Esophagus squamous epithelium (tissue), 4 donors: ENCODE measurements at regions not wholly inside any gene's neighbourhood (a gene's known extent, or its start where the extent isn't known, plus 50 kb on each side); places are given as distances from the start of the nearest gene placed in this dataset.

ENCODE experiments used
- POLR2A ChIP-seq, 4 donors: fragments of 450-650 bp; IDR thresholded peaks; one replicate each; pipeline ENCODE4 v1.6.1; 2017; ENCODE audit warnings: antibody characterized with exemption in 4 of 4, mild to moderate bottlenecking in 4 of 4, moderate library complexity in 3 of 4
- TF ChIP-seq, protein P1 (sequence below), 6 experiments: fragments of 450-650 bp in 4 of 6; fragments of 200-600 bp in 2 of 6; sonication (generic) in 2 of 6; IDR thresholded peaks; one replicate each; pipeline ENCODE4 v1.5.1; 2016 to 2019; ENCODE audit warnings: antibody characterized with exemption in 6 of 6, mild to moderate bottlenecking in 4 of 6, moderate library complexity in 4 of 6

DNA sequence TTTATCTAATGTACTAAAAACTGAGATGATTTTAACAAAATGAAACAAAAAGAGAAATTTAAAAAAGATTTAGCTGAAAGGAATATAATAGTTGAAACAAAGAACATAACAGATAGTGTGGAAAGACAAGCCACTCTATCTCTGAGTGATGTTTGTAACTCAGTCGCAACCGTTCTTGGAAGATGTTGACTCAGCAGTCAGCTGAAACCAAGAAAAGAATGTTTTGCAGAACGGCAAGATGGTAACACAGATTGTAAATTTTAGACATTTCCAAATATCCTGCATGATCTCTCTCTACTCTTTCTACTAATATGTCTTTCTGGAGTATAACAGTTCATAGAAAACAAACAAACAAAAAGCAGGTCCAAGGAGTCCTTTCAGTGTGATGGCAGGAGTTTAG lies 746.1 kb upstream of the CDH6 start:
- TF ChIP-seq, protein P1, sequence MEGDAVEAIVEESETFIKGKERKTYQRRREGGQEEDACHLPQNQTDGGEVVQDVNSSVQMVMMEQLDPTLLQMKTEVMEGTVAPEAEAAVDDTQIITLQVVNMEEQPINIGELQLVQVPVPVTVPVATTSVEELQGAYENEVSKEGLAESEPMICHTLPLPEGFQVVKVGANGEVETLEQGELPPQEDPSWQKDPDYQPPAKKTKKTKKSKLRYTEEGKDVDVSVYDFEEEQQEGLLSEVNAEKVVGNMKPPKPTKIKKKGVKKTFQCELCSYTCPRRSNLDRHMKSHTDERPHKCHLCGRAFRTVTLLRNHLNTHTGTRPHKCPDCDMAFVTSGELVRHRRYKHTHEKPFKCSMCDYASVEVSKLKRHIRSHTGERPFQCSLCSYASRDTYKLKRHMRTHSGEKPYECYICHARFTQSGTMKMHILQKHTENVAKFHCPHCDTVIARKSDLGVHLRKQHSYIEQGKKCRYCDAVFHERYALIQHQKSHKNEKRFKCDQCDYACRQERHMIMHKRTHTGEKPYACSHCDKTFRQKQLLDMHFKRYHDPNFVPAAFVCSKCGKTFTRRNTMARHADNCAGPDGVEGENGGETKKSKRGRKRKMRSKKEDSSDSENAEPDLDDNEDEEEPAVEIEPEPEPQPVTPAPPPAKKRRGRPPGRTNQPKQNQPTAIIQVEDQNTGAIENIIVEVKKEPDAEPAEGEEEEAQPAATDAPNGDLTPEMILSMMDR (IDR thresholded peaks at IDR 0.05) = no peak
- TF ChIP-seq POLR2A (IDR thresholded peaks at IDR 0.05) = no peak
